Gastroesophageal sphincter (tissue), 4 donors: ENCODE measurements at regions not wholly inside any gene's neighbourhood (a gene's known extent, or its start where the extent isn't known, plus 50 kb on each side); places are given as distances from the start of the nearest gene placed in this dataset.

Experiments used
- ATAC-seq: fragments of 150-250 bp; one replicate; pipeline ENCODE4 v1.9.1; 2016; ENCODE audit warnings: mild to moderate bottlenecking, moderate library complexity
- H3K27ac ChIP-seq, 4 donors: fragments of 200-600 bp; sonication (generic) in 3 of 4; 1 replicate in 3 of 4; 2 replicates in 1 of 4; pipeline ENCODE4 v1.5.1; 2016 to 2019
- H3K27me3 ChIP-seq: fragments of 200-600 bp; sonication (generic); one replicate; pipeline ENCODE4 v1.5.1; 2019
- H3K36me3 ChIP-seq, 2 donors: fragments of 200-600 bp; sonication (generic); one replicate each; pipeline ENCODE4 v1.5.1; 2019; ENCODE audit warnings: control low read depth in 1 of 2
- H3K4me1 ChIP-seq, 3 donors: fragments of 200-600 bp; sonication (generic); 1 replicate in 2 of 3; 2 replicates in 1 of 3; pipeline ENCODE4 v1.5.1; 2016 to 2019; ENCODE audit warnings: control low read depth in 2 of 3
- H3K4me3 ChIP-seq, 2 donors: fragments of 200-600 bp; sonication (generic); one replicate each; pipeline ENCODE4 v1.5.1; 2019; ENCODE audit warnings: mild to moderate bottlenecking in 1 of 2, moderate library complexity in 1 of 2
- H3K9me3 ChIP-seq, 3 donors: fragments of 200-600 bp; sonication (generic); one replicate each; pipeline ENCODE4 v1.5.1; 2017 to 2019; ENCODE audit warnings: control low read depth in 2 of 3
- EP300 ChIP-seq: sonication (generic); formaldehyde crosslinking; IDR thresholded peaks from one replicate; pipeline ENCODE4 v1.6.1; 2017; ENCODE audit warnings: antibody characterized with exemption, mild to moderate bottlenecking
- POLR2A ChIP-seq, 2 donors: fragments of 450-650 bp; IDR thresholded peaks; one replicate each; pipeline ENCODE4 v1.6.1; 2017; ENCODE audit warnings: antibody characterized with exemption in 2 of 2, mild to moderate bottlenecking in 2 of 2, moderate library complexity in 1 of 2
- POLR2AphosphoS5 ChIP-seq: sonication (generic); formaldehyde crosslinking; IDR thresholded peaks from one replicate; pipeline ENCODE4 v1.6.1; 2017; ENCODE audit warnings: antibody characterized with exemption
- WGBS, 2 donors: methylation state at CpG; one replicate each; pipeline ENCODE4 v1.1.5; 2018; ENCODE audit warnings: low coverage in 1 of 2; 5-methylcytosine and 5-hydroxymethylcytosine counted together
- TF ChIP-seq, protein P1 (sequence below), 4 experiments: fragments of 200-600 bp in 2 of 4; fragments of 450-650 bp in 2 of 4; sonication (generic) in 1 of 4; IDR thresholded peaks; one replicate each; pipeline ENCODE4 v1.5.1; 2017 to 2019; ENCODE audit warnings: antibody characterized with exemption in 4 of 4, mild to moderate bottlenecking in 2 of 4, moderate library complexity in 2 of 4

DNA sequence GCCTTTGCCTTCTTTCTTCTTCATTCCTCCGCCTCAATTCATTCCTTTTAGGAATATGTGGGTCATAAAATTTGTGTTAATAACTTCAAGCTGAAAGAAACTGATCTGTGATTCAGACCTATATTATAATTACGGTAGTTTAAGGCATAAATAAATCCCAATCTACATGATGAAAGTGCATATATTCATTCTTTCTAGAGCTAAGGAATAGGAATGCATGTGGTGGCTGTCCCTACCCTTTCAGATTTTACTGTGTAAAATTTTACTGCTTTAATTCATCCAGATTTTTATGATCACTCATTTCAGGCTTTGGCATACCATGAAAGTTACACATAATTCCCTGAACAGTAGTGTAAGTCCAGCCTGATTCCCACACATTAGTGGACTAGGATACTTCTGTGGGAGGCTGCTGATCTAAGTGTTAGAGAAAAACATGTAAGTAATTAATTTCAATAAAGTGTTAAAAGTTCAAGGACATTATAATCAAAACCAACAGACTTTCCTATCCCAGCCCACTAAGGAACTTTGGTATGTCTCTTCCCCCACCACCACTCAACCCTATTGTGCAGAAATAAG is 83.1 kb downstream of the HINT1 start:
- no peak for ATAC-seq
- no peak overlapping the region for H3K27ac ChIP-seq
- TF ChIP-seq POLR2AphosphoS5, result no peak
- TF ChIP-seq, protein P1, sequence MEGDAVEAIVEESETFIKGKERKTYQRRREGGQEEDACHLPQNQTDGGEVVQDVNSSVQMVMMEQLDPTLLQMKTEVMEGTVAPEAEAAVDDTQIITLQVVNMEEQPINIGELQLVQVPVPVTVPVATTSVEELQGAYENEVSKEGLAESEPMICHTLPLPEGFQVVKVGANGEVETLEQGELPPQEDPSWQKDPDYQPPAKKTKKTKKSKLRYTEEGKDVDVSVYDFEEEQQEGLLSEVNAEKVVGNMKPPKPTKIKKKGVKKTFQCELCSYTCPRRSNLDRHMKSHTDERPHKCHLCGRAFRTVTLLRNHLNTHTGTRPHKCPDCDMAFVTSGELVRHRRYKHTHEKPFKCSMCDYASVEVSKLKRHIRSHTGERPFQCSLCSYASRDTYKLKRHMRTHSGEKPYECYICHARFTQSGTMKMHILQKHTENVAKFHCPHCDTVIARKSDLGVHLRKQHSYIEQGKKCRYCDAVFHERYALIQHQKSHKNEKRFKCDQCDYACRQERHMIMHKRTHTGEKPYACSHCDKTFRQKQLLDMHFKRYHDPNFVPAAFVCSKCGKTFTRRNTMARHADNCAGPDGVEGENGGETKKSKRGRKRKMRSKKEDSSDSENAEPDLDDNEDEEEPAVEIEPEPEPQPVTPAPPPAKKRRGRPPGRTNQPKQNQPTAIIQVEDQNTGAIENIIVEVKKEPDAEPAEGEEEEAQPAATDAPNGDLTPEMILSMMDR (IDR thresholded peaks at IDR 0.05), result no peak
- TF ChIP-seq POLR2A (IDR thresholded peaks at IDR 0.05), result no peak
- TF ChIP-seq EP300, result no peak
- no peaks in the 10 kb centered on the region for H3K4me1 ChIP-seq
- peaks cover 2% of the 10 kb centered on the region for H3K27me3 ChIP-seq
- WGBS, 2 donors, result 58 to 74% methylated on average over 2 of the region's 2 CpGs
- no peak overlapping the region for H3K4me3 ChIP-seq
- no peaks in the 10 kb centered on the region for H3K36me3 ChIP-seq
- no peaks in the 10 kb centered on the region for H3K9me3 ChIP-seq

DNA sequence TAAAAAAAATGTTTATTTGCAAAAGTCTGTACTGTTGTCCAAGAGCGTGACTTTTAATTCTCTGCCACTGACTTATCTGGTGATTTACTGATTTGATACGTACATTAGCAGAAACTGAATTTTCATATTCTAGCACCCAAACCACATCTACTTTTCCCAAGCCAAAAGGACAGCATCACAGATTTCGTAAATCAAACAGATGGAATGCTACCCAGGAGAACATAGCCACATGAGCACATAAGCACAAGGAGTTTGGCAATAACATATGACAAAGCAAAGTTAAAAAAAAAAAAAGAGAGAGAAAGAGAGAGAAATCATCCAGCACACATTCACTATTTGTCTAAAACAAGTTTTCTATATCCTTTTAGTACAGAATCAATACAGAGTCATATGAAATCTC is 83.7 kb downstream of the HINT1 start:
- Histone ChIP-seq H3K4me3 (no peak overlapping the region), H3K27ac (no peak overlapping the region), H3K4me1 (no peaks in the 10 kb centered on the region), H3K9me3 (no peaks in the 10 kb centered on the region), H3K27me3 (no peaks in the 10 kb centered on the region), H3K36me3 (no peaks in the 10 kb centered on the region)
- 62 to 72% methylated on average over 3 of the region's 3 CpGs for WGBS, 2 donors
- no peak for ATAC-seq
- no peak for TF ChIP-seq POLR2AphosphoS5
- TF ChIP-seq, protein P1 (IDR thresholded peaks at IDR 0.05), result no peak

DNA sequence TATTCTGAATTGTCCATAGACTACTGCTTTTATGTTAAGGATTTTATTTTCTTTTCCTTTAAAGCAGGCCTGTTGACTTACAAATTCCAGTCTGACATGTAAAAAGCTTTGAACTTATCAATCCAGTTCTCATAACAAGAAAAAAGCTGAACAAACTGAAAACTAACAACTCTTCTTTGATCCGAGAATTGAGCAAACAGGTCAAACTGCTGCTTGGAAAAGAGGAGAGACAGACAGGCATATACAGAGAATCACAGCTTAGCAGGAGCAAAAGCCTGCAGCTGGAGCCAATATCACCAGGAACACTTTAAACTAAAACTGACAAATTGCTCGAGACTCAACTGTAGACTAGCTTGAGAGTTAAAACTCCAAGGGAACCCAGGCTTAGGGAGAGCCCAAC is 85.8 kb downstream of the HINT1 start:
- Histone ChIP-seq H3K36me3 (no peaks in the 10 kb centered on the region), H3K4me1 (no peaks in the 10 kb centered on the region), H3K27ac (no peak overlapping the region), H3K9me3 (no peaks in the 10 kb centered on the region), H3K27me3 (no peaks in the 10 kb centered on the region), H3K4me3 (no peak overlapping the region)
- ATAC-seq, result no peak
- WGBS, 2 donors, result 50 to 76% methylated on average over 2 of the region's 2 CpGs
- TF ChIP-seq POLR2AphosphoS5 (no peak), EP300 (no peak), POLR2A (IDR thresholded peaks at IDR 0.05) (no peak)
- TF ChIP-seq, protein P1 (IDR thresholded peaks at IDR 0.05), result no peak

DNA sequence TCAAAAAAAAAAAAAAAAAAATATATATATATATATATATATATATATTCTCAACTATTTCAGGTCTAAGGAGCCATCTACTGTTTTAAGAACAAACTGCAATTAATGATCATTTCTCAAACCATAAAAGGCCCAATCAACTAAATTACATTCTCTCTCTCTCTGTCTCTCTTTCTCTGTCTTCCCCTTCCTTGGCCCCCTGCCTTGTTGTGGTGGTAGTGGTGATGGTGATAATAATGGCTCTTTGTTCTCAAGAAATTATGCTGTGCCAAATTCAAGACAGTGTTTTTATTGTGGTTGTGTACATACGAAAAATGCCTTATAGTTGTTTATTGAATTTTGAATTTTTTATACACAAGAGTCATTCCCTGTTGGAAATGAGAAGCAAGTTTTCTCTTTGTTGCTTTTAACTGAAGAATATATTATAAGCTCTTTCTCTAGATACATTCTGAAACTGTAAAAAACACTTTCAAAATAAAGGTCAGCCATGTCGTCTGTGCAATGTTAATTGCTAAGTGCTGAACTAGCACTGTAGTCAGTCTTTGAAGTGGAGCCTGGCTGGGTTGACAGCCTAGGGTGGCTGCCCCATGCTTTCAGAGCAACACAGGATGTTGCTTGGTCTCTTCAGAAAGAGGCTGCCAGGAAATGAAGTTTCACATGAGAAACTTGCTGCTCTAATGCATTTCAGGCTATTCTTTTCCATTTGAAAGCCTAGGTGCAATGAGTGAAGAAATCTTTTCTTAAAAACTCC is 96.0 kb downstream of the HINT1 start:
- H3K4me1 ChIP-seq, result no peaks in the 10 kb centered on the region
- peaks cover 0 to 24% (median 0%) of the 10 kb centered on the region in 3 donors for H3K9me3 ChIP-seq
- no peak overlapping the region for H3K4me3 ChIP-seq
- H3K27me3 ChIP-seq, result no peaks in the 10 kb centered on the region
- no peak for ATAC-seq
- 46 to 47% methylated on average over 2 of the region's 2 CpGs for WGBS, 2 donors
- no peaks in the 10 kb centered on the region for H3K36me3 ChIP-seq
- H3K27ac ChIP-seq, result no peak overlapping the region
- TF ChIP-seq, protein P1 (IDR thresholded peaks at IDR 0.05), result no peak
- TF ChIP-seq POLR2AphosphoS5, result no peak
- TF ChIP-seq EP300, result no peak
- no peak for TF ChIP-seq POLR2A (IDR thresholded peaks at IDR 0.05)

DNA sequence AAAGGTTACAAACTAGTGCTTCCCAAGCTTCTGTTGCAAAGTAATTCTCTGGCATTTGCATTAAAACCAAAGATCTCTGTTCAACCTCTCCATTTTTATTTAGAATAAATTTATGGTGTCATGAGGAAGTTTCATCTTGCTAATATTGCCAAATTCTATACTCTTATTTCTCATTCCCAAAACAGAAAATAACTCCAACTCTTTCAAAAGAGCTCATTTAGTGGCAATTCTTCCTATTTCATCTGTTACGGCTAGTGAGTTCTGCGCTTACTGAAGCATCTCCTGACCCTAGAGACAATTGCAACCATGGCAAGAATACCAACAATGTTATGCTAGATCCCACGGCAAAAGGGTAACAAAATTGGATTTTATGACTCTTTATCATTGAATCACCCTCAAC is 97.0 kb downstream of the HINT1 start:
- Histone ChIP-seq H3K4me1 (no peaks in the 10 kb centered on the region), H3K9me3 (peaks cover 0 to 24% (median 0%) of the 10 kb centered on the region in 3 donors), H3K27me3 (no peaks in the 10 kb centered on the region), H3K36me3 (no peaks in the 10 kb centered on the region), H3K27ac (no peak overlapping the region), H3K4me3 (no peak overlapping the region)
- WGBS, 2 donors, result 89% methylated on average over 3 of the region's 3 CpGs; no CpG with 5 or more reads in 1 of the 2 donors
- no peak for ATAC-seq
- no peak for TF ChIP-seq POLR2A (IDR thresholded peaks at IDR 0.05)
- no peak for TF ChIP-seq POLR2AphosphoS5
- TF ChIP-seq, protein P1 (IDR thresholded peaks at IDR 0.05), result no peak
- TF ChIP-seq EP300, result no peak
